Astrocyte (in vitro differentiated cells and primary cell): ENCODE measurements at regions not wholly inside any gene's neighbourhood (a gene's known extent, or its start where the extent isn't known, plus 50 kb on each side); places are given as distances from the start of the nearest gene placed in this dataset.

Experiments
- DNase-seq: peaks from one replicate; pipeline ENCODE4 v3.0.0-alpha.2; 2010; ENCODE audit warnings: low read depth
- FAIRE-seq: peaks from 2 replicates; lab custom pipeline; 2011; peaks lifted over from hg19 to GRCh38; lab: Jason Lieb, UNC
- H2AFZ ChIP-seq: 2 replicates; pipeline ENCODE4 v1.6.0; 2012; ENCODE audit warnings: low read depth, low read length, inconsistent platforms
- H3K27ac ChIP-seq: 2 replicates; pipeline ENCODE4 v1.5.1; 2011; ENCODE audit warnings: low read depth, low read length, inconsistent platforms
- H3K27me3 ChIP-seq: 2 replicates; pipeline ENCODE4 v1.6.0; 2011; ENCODE audit warnings: low read length, inconsistent platforms; ENCODE audit not compliant: insufficient read depth
- H3K36me3 ChIP-seq: 2 replicates; pipeline ENCODE4 v1.5.1; 2011; ENCODE audit warnings: low read length, inconsistent platforms; ENCODE audit not compliant: insufficient read depth
- H3K4me1 ChIP-seq: 2 replicates; pipeline ENCODE4 v1.5.1; 2011; ENCODE audit warnings: low read length, inconsistent platforms; ENCODE audit not compliant: insufficient read depth
- H3K4me2 ChIP-seq: 2 replicates; pipeline ENCODE4 v1.6.0; 2012; ENCODE audit warnings: low read length, inconsistent platforms
- H3K4me3 ChIP-seq: 2 replicates; pipeline ENCODE4 v1.5.1; 2011; ENCODE audit warnings: low read depth, mild to moderate bottlenecking, low read length, inconsistent platforms; ENCODE audit not compliant: insufficient read depth
- H3K79me2 ChIP-seq: 2 replicates; pipeline ENCODE4 v1.6.0; 2012; ENCODE audit warnings: mild to moderate bottlenecking, low read length, inconsistent platforms; ENCODE audit not compliant: insufficient read depth
- H3K9ac ChIP-seq: 2 replicates; pipeline ENCODE4 v1.6.0; 2012; ENCODE audit warnings: mild to moderate bottlenecking, low read length, inconsistent platforms
- H3K9me3 ChIP-seq: 2 replicates; pipeline ENCODE4 v1.5.1; 2012; ENCODE audit warnings: low read depth, mild to moderate bottlenecking, low read length, inconsistent platforms; ENCODE audit not compliant: insufficient read depth
- H4K20me1 ChIP-seq: 2 replicates; pipeline ENCODE4 v1.6.0; 2012; ENCODE audit warnings: low read length, inconsistent platforms; ENCODE audit not compliant: insufficient read depth
- H3K27ac Mint-ChIP-seq: one replicate; pipeline ENCODE4 v1.8.0; 2021; ENCODE audit warnings: mild to moderate bottlenecking, mixed read lengths; ENCODE audit not compliant: unreplicated experiment
- H3K27me3 Mint-ChIP-seq: one replicate; pipeline ENCODE4 v1.8.0; 2021; ENCODE audit warnings: low read depth, mixed read lengths; ENCODE audit not compliant: unreplicated experiment
- H3K36me3 Mint-ChIP-seq: one replicate; pipeline ENCODE4 v1.8.0; 2021; ENCODE audit warnings: low read depth, mixed read lengths; ENCODE audit not compliant: unreplicated experiment
- H3K4me1 Mint-ChIP-seq: one replicate; pipeline ENCODE4 v1.8.0; 2021; ENCODE audit warnings: low read depth, mixed read lengths; ENCODE audit not compliant: unreplicated experiment
- H3K4me3 Mint-ChIP-seq: one replicate; pipeline ENCODE4 v1.8.0; 2021; ENCODE audit warnings: mild to moderate bottlenecking, moderate library complexity, mixed read lengths; ENCODE audit not compliant: unreplicated experiment
- H3K9me3 Mint-ChIP-seq: one replicate; pipeline ENCODE4 v1.8.0; 2021; ENCODE audit warnings: mild to moderate bottlenecking, mixed read lengths; ENCODE audit not compliant: unreplicated experiment
- EZH2 ChIP-seq: IDR thresholded peaks from 2 replicates; pipeline ENCODE4 v1.6.1; 2012; ENCODE audit warnings: mild to moderate bottlenecking, low read length, inconsistent platforms; ENCODE audit not compliant: insufficient read depth
- TF ChIP-seq, protein P1 (sequence below): IDR thresholded peaks from 2 replicates; pipeline ENCODE4 v1.5.1; 2011; ENCODE audit warnings: low read depth, mild to moderate bottlenecking, inconsistent platforms, low read length, moderate library complexity; ENCODE audit not compliant: insufficient read depth

DNA sequence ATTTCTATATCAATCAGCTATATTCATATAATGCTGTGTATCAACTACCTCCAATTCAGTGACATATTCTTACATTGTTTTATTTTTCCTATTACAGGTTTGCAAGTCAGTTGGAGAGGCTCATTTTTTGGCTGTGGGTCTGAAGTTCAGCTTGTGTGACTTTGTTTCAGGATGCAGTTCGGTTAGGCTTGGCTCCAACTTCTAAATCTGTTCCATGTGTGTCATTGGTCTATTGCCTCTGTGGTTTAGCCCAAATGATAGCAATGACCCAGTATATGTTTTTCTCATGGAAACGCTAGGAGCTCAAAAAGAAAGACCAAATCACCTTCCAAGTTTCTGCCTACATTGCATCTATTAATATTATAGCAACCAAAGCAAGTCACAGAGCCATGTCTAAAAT, 848.6 kb upstream of the LRFN5 start:
- Histone ChIP-seq H3K9me3 (no peaks in the 10 kb centered on the region), H3K27me3 (no peaks in the 10 kb centered on the region), H3K36me3 (no peaks in the 10 kb centered on the region), H3K4me1 (no peaks in the 10 kb centered on the region), H3K27ac (no peak overlapping the region), H3K9ac (no peak overlapping the region), H2AFZ (no peak overlapping the region), H3K4me2 (no peak overlapping the region), H4K20me1 (no peaks in the 10 kb centered on the region), H3K79me2 (no peaks in the 10 kb centered on the region), H3K4me3 (no peak overlapping the region)
- Mint-ChIP-seq H3K27ac (no peak overlapping the region), H3K4me3 (no peak overlapping the region), H3K9me3 (peaks cover 11% of the 10 kb centered on the region), H3K4me1 (peaks cover 2% of the 10 kb centered on the region), H3K27me3 (no peaks in the 10 kb centered on the region), H3K36me3 (peaks cover 1% of the 10 kb centered on the region)
- FAIRE-seq, result no peak
- DNase-seq, result no peak
- TF ChIP-seq, protein P1, sequence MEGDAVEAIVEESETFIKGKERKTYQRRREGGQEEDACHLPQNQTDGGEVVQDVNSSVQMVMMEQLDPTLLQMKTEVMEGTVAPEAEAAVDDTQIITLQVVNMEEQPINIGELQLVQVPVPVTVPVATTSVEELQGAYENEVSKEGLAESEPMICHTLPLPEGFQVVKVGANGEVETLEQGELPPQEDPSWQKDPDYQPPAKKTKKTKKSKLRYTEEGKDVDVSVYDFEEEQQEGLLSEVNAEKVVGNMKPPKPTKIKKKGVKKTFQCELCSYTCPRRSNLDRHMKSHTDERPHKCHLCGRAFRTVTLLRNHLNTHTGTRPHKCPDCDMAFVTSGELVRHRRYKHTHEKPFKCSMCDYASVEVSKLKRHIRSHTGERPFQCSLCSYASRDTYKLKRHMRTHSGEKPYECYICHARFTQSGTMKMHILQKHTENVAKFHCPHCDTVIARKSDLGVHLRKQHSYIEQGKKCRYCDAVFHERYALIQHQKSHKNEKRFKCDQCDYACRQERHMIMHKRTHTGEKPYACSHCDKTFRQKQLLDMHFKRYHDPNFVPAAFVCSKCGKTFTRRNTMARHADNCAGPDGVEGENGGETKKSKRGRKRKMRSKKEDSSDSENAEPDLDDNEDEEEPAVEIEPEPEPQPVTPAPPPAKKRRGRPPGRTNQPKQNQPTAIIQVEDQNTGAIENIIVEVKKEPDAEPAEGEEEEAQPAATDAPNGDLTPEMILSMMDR, result no peak

DNA sequence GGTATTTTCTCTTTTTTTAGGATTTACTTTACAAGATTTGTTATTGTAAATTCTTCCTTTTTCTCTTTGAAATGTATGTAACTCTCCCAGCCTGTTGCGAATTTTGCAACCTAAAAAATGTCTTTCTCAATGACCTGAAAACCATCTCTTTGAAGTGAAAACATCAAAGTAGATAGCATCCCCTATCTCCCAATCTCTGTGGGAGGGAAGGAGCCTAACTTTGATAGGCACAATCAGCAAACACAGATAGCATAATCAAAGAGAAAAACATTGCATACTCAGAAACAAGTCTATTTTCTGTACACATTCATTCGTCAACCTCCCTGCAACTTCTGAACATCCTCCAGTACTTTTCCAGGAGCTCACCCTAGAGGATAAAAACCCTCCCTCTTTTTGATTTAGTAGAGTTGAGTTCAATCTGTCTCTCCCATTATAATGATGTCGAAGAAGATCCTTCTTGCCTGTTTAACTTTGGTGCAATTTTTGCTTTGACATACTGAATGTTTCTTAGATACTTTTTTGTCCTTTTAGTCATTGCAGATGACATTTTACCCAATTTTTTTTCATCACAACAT, 849.2 kb upstream of the LRFN5 start:
- DNase-seq (no peak), FAIRE-seq (no peak)
- no peaks in the 10 kb centered on the region for H3K36me3 ChIP-seq
- H3K4me3 ChIP-seq, result no peak overlapping the region
- H3K27ac ChIP-seq, result no peak overlapping the region
- peaks cover 1% of the 10 kb centered on the region for H3K36me3 Mint-ChIP-seq
- no peak overlapping the region for H3K4me3 Mint-ChIP-seq
- H3K4me1 ChIP-seq, result no peaks in the 10 kb centered on the region
- no peak overlapping the region for H3K9ac ChIP-seq
- no peaks in the 10 kb centered on the region for H3K27me3 ChIP-seq
- H3K27me3 Mint-ChIP-seq, result no peaks in the 10 kb centered on the region
- no peaks in the 10 kb centered on the region for H4K20me1 ChIP-seq
- H3K9me3 ChIP-seq, result no peaks in the 10 kb centered on the region
- H3K9me3 Mint-ChIP-seq, result peaks cover 11% of the 10 kb centered on the region
- no peak overlapping the region for H2AFZ ChIP-seq
- H3K79me2 ChIP-seq, result no peaks in the 10 kb centered on the region
- no peak overlapping the region for H3K4me2 ChIP-seq
- TF ChIP-seq, protein P1, result no peak
- TF ChIP-seq EZH2, result no peak
- no peak overlapping the region for H3K27ac Mint-ChIP-seq
- H3K4me1 Mint-ChIP-seq, result peaks cover under 1% of the 10 kb centered on the region

DNA sequence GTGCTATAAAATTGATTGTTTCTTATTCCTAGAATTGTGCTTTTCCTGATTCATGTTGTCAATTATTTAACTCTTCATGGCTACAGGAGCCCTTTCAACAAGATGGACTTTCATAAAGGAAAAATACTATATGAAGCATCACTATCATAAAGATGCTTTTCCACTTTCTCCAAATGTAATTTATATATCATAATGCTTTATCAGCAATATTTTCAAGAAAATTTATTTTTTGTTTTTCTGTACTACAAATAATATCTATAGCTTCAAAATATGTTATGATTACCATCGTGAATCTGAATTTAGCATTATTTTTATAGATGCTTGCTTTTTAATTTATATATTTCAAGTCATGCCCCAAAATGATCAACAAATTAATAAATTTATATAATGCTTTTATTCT, 873.5 kb upstream of the LRFN5 start:
- no peak for FAIRE-seq
- H3K27ac Mint-ChIP-seq, result no peak overlapping the region

More for the DNA sequence above, 873.5 kb upstream of the LRFN5 start:
- H3K27me3 Mint-ChIP-seq, result no peaks in the 10 kb centered on the region
- Histone ChIP-seq H3K27me3 (no peaks in the 10 kb centered on the region), H3K4me2 (no peak overlapping the region), H3K79me2 (no peaks in the 10 kb centered on the region), H3K27ac (no peak overlapping the region), H3K36me3 (no peaks in the 10 kb centered on the region), H3K4me1 (no peaks in the 10 kb centered on the region), H3K9me3 (peaks cover 13% of the 10 kb centered on the region), H2AFZ (no peak overlapping the region), H4K20me1 (no peaks in the 10 kb centered on the region), H3K4me3 (no peak overlapping the region), H3K9ac (no peak overlapping the region)
- no peak for DNase-seq
- peaks cover 3% of the 10 kb centered on the region for H3K36me3 Mint-ChIP-seq
- no peak overlapping the region for H3K4me3 Mint-ChIP-seq
- TF ChIP-seq, protein P1, result no peak
- no peak for TF ChIP-seq EZH2
- no peaks in the 10 kb centered on the region for H3K4me1 Mint-ChIP-seq
- peaks cover 9% of the 10 kb centered on the region for H3K9me3 Mint-ChIP-seq
